NT2/D1 (cell line): ENCODE measurements at regions not wholly inside any gene's neighbourhood (a gene's known extent, or its start where the extent isn't known, plus 50 kb on each side); places are given as distances from the start of the nearest gene placed in this dataset.

Source experiments
- YY1 ChIP-seq: IDR thresholded peaks from 2 replicates; pipeline ENCODE4 v1.6.1; 2011; ENCODE audit not compliant: insufficient read length, insufficient read depth
- ZNF274 ChIP-seq: IDR thresholded peaks from 2 replicates; pipeline ENCODE4 v1.6.1; 2011; ENCODE audit warnings: mild to moderate bottlenecking, low read depth, low read length

DNA sequence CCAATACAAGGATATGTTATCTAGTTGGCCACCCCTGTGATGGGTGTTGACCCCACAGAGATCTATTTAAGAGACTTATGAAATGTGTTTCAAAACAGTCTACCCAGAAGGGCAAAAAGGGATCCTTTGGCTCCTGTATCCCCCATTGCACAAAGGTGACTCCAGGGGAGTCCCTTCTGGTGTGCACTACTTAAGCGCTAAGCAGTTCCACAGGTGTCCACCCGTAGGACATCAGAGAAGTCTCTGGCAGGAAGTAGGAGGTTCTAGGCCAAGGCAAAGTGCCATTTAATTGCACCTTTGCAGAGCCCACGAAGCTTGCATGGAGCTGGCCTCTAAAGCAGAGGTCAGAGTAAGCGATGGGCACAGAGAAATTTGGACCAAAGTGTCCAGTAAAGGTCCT lies 147.7 kb downstream of the MRPL14 start:
- TF ChIP-seq YY1: no peak
- TF ChIP-seq ZNF274: no peak
